ENCODE measurements at regions not wholly inside any gene's neighbourhood (a gene's known extent, or its start where the extent isn't known, plus 50 kb on each side); places are given as distances from the start of the nearest gene placed in this dataset.

GRCh38 chr13:62696490-62696889 is 1280.8 kb upstream of the PCDH20 start:
- H3K27ac ChIP-seq = no peak overlapping the region
- no peaks in the 10 kb centered on the region for H3K36me3 ChIP-seq
- H3K9me3 ChIP-seq = no peaks in the 10 kb centered on the region
- H3K4me3 ChIP-seq = no peak overlapping the region
- no peak overlapping the region for H3K4me2 ChIP-seq
- no peaks in the 10 kb centered on the region for H3K4me1 ChIP-seq
- H3K9ac ChIP-seq = no peak overlapping the region
- no peaks in the 10 kb centered on the region for H3K27me3 ChIP-seq
- no peak for TF ChIP-seq Cebpa-rat (IDR thresholded peaks at IDR 0.05)
- no peaks in the 10 kb centered on the region for H4K20me1 ChIP-seq

DNA sequence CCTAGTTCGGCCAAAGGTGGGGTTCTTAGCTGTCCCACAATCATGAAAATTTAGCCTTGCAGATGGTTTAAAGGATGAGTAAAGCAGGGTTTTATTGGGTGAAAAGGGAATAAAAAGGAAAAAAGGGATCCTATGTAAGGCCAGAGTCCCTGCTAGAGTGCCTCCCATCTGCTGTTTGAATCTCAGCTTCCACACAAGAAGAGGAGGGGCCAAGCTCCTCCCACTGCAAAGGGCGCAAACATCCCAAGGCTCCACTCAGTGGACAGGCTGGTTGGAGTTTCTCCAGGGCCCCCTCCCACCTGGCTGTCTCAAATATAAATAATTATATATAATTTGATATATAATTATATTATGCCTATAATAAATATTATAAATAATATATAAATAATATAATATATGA is 1272.1 kb upstream of the PCDH20 start:
- Histone ChIP-seq H3K36me3 (no peaks in the 10 kb centered on the region), H3K4me1 (no peaks in the 10 kb centered on the region), H3K27ac (no peak overlapping the region), H3K9ac (no peak overlapping the region), H3K9me3 (no peaks in the 10 kb centered on the region), H3K4me3 (no peak overlapping the region), H3K4me2 (no peak overlapping the region), H4K20me1 (no peaks in the 10 kb centered on the region), H3K27me3 (no peaks in the 10 kb centered on the region)
- TF ChIP-seq Cebpa-rat (IDR thresholded peaks at IDR 0.05) = no peak

DNA sequence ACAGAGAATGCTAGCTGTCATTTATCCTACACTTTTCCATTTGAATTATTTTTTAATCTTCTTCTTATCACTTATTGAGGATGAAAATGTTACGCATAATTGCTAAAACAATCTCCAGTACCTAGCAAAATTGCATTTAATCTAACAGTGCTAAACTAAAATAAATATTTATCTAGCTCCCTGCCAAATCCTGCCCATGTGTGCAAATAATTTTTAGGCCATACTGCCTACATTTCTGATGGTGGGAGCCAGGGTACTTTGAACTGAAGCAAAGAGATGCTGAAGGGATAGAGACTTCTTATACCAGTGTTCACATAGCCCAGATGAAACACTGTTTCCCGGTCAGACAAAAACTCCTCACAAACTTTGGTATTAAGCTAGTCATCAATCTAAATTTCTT is 1268.7 kb upstream of the PCDH20 start:
- no peaks in the 10 kb centered on the region for H3K4me1 ChIP-seq
- H4K20me1 ChIP-seq = no peaks in the 10 kb centered on the region
- H3K9ac ChIP-seq = no peak overlapping the region
- H3K4me2 ChIP-seq = no peak overlapping the region
- TF ChIP-seq Cebpa-rat (IDR thresholded peaks at IDR 0.05) = no peak
- no peaks in the 10 kb centered on the region for H3K9me3 ChIP-seq
- no peak overlapping the region for H3K4me3 ChIP-seq
- H3K27ac ChIP-seq = no peak overlapping the region
- H3K36me3 ChIP-seq = no peaks in the 10 kb centered on the region
- no peaks in the 10 kb centered on the region for H3K27me3 ChIP-seq

DNA sequence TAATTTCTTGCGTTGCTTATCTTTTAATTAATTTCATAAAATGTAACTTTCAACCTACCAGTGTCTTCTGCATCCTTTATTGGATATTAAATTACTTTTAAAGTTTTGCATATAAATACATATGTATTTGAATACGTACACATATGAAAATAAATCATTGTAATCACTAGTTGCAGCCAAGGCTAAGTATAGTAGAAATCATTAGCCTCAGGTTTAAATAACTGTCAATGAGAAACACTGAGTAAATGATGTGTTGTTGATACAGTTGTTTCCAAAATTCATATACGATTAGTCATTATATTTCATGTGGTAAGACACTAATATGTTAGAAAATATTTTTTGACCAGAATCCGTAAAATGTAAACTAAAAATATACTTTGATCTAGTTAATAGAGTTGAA is 1267.1 kb upstream of the PCDH20 start:
- H3K36me3 ChIP-seq = no peaks in the 10 kb centered on the region
- no peak overlapping the region for H3K4me2 ChIP-seq
- no peak overlapping the region for H3K27ac ChIP-seq
- no peak for TF ChIP-seq Cebpa-rat (IDR thresholded peaks at IDR 0.05)
- no peaks in the 10 kb centered on the region for H3K4me1 ChIP-seq
- H3K9me3 ChIP-seq = no peaks in the 10 kb centered on the region
- H3K27me3 ChIP-seq = no peaks in the 10 kb centered on the region
- H4K20me1 ChIP-seq = no peaks in the 10 kb centered on the region
- no peak overlapping the region for H3K4me3 ChIP-seq
- no peak overlapping the region for H3K9ac ChIP-seq

DNA sequence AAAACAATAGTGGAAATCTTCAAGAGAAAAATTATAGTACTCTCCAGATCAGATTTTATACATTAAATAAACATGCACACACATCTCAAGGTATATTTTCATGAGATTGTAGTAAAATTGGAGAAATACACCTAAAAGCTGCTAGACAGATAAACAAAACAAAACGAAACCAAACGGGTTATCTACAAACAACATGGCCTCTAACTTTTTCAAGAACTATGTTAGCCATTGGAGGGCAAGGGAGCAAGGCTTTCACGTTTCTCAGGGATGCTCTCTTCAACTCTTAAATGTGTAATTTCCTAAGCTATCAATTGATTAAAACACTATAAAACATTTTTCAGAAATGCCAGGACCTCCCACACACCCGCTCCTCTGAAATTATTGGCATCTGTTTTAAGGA is 1262.4 kb upstream of the PCDH20 start:
- no peak for TF ChIP-seq Cebpa-rat (IDR thresholded peaks at IDR 0.05)
- Histone ChIP-seq H3K27me3 (no peaks in the 10 kb centered on the region), H3K4me2 (no peak overlapping the region), H3K36me3 (no peaks in the 10 kb centered on the region), H3K9me3 (no peaks in the 10 kb centered on the region), H4K20me1 (no peaks in the 10 kb centered on the region), H3K4me3 (no peak overlapping the region), H3K4me1 (no peaks in the 10 kb centered on the region), H3K27ac (no peak overlapping the region), H3K9ac (no peak overlapping the region)

DNA sequence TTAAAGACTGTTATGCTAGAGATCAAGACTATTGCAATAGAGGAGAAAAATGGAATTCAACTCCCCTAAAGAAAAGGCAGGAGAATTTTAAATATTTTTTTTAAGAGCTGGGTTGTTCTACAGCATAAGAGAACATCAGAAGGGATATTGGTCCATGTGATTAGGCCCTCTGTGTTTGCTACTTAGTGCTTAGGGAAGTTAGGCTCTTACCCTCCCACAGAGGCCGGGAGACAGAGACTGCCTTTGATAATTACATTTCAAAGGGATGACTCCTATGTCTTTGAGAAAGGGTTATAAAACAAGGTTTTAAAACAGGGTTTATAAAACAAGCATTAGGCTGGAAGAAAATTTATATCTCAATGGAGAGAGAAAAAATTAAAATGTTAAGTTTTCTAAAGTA is 1248.1 kb upstream of the PCDH20 start:
- Histone ChIP-seq H4K20me1 (no peaks in the 10 kb centered on the region), H3K9me3 (no peaks in the 10 kb centered on the region), H3K27ac (no peak overlapping the region), H3K4me3 (no peak overlapping the region), H3K36me3 (no peaks in the 10 kb centered on the region), H3K4me2 (no peak overlapping the region), H3K4me1 (no peaks in the 10 kb centered on the region), H3K9ac (no peak overlapping the region), H3K27me3 (no peaks in the 10 kb centered on the region)
- TF ChIP-seq Cebpa-rat (IDR thresholded peaks at IDR 0.05) = no peak

DNA sequence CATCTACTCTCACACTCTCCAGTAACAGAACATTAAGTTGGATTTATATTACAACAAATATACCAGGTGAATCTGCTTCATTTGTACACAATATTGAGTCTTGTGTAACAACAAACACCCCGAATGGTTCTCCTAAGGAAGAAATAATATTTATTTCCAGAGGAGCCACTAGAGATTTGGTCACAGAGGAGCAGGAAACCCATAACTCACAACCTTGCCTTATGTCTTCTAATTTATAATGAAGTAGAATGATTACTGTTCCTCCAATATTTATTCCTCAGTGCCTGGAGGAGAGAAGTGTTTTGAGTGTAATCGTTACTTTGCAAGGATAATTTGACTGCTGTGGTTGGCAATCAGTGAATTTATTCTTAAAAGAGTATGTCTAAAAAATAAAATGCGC is 1243.7 kb upstream of the PCDH20 start:
- TF ChIP-seq Cebpa-rat (IDR thresholded peaks at IDR 0.05) = no peak
- no peaks in the 10 kb centered on the region for H3K4me1 ChIP-seq
- no peaks in the 10 kb centered on the region for H3K27me3 ChIP-seq
- no peaks in the 10 kb centered on the region for H3K9me3 ChIP-seq
- H3K9ac ChIP-seq = no peak overlapping the region
- no peak overlapping the region for H3K27ac ChIP-seq
- no peaks in the 10 kb centered on the region for H3K36me3 ChIP-seq
- H3K4me3 ChIP-seq = no peak overlapping the region
- H4K20me1 ChIP-seq = no peaks in the 10 kb centered on the region
- H3K4me2 ChIP-seq = no peak overlapping the region

- no peaks in the 10 kb centered on the region for H3K4me1 ChIP-seq
- H3K27me3 ChIP-seq = no peaks in the 10 kb centered on the region
- H4K20me1 ChIP-seq = no peaks in the 10 kb centered on the region
- no peak for TF ChIP-seq Cebpa-rat (IDR thresholded peaks at IDR 0.05)
- no peak overlapping the region for H3K4me2 ChIP-seq
- H3K27ac ChIP-seq = no peak overlapping the region
- H3K9ac ChIP-seq = no peak overlapping the region
- no peaks in the 10 kb centered on the region for H3K9me3 ChIP-seq
- no peak overlapping the region for H3K4me3 ChIP-seq
- no peaks in the 10 kb centered on the region for H3K36me3 ChIP-seq
Measured at GRCh38 chr13:62653371-62653770, 1237.7 kb upstream of the PCDH20 start.

GRCh38 chr13:62643799-62644524 is 1228.3 kb upstream of the PCDH20 start:
- H3K4me2 ChIP-seq = no peak overlapping the region
- no peak overlapping the region for H3K27ac ChIP-seq
- H3K4me3 ChIP-seq = no peak overlapping the region

DNA sequence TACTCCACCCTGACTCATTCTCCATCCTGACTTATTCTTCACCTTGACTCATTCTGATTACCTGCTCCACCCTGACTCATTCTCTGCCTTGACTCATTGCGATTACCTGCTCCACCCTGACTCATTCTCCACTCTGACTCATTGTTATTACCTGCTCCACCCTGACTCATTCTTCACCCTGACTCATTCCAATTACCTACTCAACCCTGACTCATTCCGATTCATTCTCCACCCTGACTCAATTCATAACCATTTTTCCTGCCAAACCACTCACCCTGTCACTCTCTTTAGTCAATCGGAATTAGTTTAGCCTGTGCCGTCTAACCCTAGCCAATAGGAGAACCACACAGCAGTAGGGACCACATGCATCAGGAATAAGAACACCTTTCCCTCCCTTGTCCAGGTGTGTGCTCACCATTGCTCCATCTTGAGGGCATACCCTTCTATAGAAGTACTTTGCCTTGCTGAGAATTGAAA is 1227.4 kb upstream of the PCDH20 start:
- H3K36me3 ChIP-seq = no peaks in the 10 kb centered on the region
- TF ChIP-seq Cebpa-rat (IDR thresholded peaks at IDR 0.05) = no peak

More at GRCh38 chr13:62643799-62644524, 1228.3 kb upstream of the PCDH20 start:
- TF ChIP-seq Cebpa-rat (IDR thresholded peaks at IDR 0.05) = no peak
- no peaks in the 10 kb centered on the region for H3K4me1 ChIP-seq
- no peaks in the 10 kb centered on the region for H3K36me3 ChIP-seq
- no peaks in the 10 kb centered on the region for H3K27me3 ChIP-seq
- H3K9me3 ChIP-seq = no peaks in the 10 kb centered on the region
- no peaks in the 10 kb centered on the region for H4K20me1 ChIP-seq
- H3K9ac ChIP-seq = no peak overlapping the region

DNA sequence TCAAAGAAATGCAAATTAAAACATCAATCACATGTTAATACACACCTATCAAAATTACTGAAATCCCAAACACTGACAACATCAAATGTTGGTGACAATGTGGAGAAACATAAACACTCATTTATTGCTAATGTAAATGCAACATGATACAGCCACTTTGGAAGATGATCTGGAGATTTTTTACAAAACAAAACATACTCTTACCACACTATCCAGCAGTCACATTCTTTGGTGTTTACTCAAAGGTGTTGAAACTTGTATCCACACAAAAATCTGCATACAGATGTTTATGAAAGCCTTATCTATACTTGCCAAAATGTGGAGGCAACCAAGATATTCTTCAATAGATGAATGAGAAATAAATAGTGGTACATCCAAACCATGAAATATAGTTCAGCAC is 1219.5 kb upstream of the PCDH20 start:
- TF ChIP-seq Cebpa-rat (IDR thresholded peaks at IDR 0.05) = no peak
- H3K9ac ChIP-seq = no peak overlapping the region
- H3K4me3 ChIP-seq = no peak overlapping the region
- no peak overlapping the region for H3K4me2 ChIP-seq
- H3K4me1 ChIP-seq = no peaks in the 10 kb centered on the region
- H3K36me3 ChIP-seq = no peaks in the 10 kb centered on the region
- no peaks in the 10 kb centered on the region for H4K20me1 ChIP-seq
- no peak overlapping the region for H3K27ac ChIP-seq
- H3K27me3 ChIP-seq = no peaks in the 10 kb centered on the region
- H3K9me3 ChIP-seq = no peaks in the 10 kb centered on the region

More for the DNA sequence above, 1227.4 kb upstream of the PCDH20 start:
- H4K20me1 ChIP-seq = no peaks in the 10 kb centered on the region
- no peak overlapping the region for H3K9ac ChIP-seq
- no peaks in the 10 kb centered on the region for H3K4me1 ChIP-seq
- H3K27ac ChIP-seq = no peak overlapping the region
- H3K9me3 ChIP-seq = no peaks in the 10 kb centered on the region
- H3K4me3 ChIP-seq = no peak overlapping the region
- no peaks in the 10 kb centered on the region for H3K27me3 ChIP-seq
- H3K4me2 ChIP-seq = no peak overlapping the region

Data from BLaER1 (cell line).